ENCODE measurements at regions not wholly inside any gene's neighbourhood (a gene's known extent, or its start where the extent isn't known, plus 50 kb on each side); places are given as distances from the start of the nearest gene placed in this dataset.

- Histone ChIP-seq H3K36me3 (ENCODE audit: low read depth, missing control alignments) (no peaks in the 10 kb centered on the region), H3K9me3 (no peaks in the 10 kb centered on the region), H3K27ac (no peak overlapping the region), H3K4me1 (no peaks in the 10 kb centered on the region), H3K27me3 (no peaks in the 10 kb centered on the region), H3K4me3 (no peak overlapping the region)
- no peak for TF ChIP-seq POLR2A (IDR thresholded peaks at IDR 0.05)
- intact Hi-C loops (cut with DNase I; ENCODE audit: low total_unique reads), result no loop called here
- 75 to 76% methylated on average over 2 of the region's 2 CpGs for WGBS, 2 donors
- no peak for DNase-seq
Measured at GRCh38 chr3:182601597-182601996, 191.7 kb upstream of the ATP11B start.

GRCh38 chr3:182603501-182603900 is 189.8 kb upstream of the ATP11B start:
- Histone ChIP-seq H3K27me3 (no peaks in the 10 kb centered on the region), H3K4me1 (no peaks in the 10 kb centered on the region), H3K27ac (no peak overlapping the region), H3K4me3 (no peak overlapping the region), H3K9me3 (no peaks in the 10 kb centered on the region), H3K36me3 (ENCODE audit: low read depth, missing control alignments) (no peaks in the 10 kb centered on the region)
- intact Hi-C loops (cut with DNase I; ENCODE audit: low total_unique reads), result no loop called here
- TF ChIP-seq CTCF (IDR thresholded peaks at IDR 0.05) (no peak), POLR2A (IDR thresholded peaks at IDR 0.05) (no peak)
- no peak for DNase-seq

- intact Hi-C loops (cut with DNase I; ENCODE audit: low total_unique reads), result no loop called here
- no peaks in the 10 kb centered on the region for H3K9me3 ChIP-seq
- H3K27me3 ChIP-seq, result no peaks in the 10 kb centered on the region
- WGBS, 2 donors, result 79 to 84% methylated on average over 5 of the region's 5 CpGs
- H3K36me3 ChIP-seq (ENCODE audit: low read depth, missing control alignments), result no peaks in the 10 kb centered on the region
- no peak overlapping the region for H3K27ac ChIP-seq
- DNase-seq, result no peak
- no peak overlapping the region for H3K4me3 ChIP-seq
- TF ChIP-seq POLR2A (IDR thresholded peaks at IDR 0.05), result no peak
- no peak for TF ChIP-seq CTCF (IDR thresholded peaks at IDR 0.05)
- H3K4me1 ChIP-seq, result no peaks in the 10 kb centered on the region
Measured at GRCh38 chr3:182605882-182606611, 187.3 kb upstream of the ATP11B start.

DNA sequence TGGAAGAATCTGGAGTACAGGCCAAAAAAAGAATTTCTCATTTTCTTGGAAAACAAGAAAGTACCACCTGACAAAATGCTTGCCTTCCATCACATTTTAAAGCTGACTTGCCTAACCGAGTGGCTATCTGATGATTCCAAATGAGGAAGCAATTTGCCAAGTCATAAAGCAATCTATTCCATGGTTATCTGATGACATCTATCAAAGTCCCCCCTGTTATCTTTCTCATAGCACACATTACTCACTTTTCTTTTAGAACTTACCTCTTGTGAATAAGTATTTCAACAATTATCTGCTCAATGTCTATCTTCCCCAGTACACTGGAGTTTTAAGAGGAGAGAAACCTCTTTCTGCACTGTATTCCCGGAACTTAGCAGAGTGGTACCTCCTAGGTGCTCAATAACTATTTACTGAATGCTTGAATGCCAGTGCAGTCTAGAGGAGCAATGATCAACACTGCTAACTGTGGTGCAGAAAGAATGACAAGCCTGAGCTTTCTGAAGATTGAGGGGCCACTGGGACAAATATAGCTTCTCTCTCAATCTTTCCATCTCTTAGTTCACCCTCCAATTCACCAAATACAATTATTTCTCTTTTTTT is 186.3 kb upstream of the ATP11B start:
- Histone ChIP-seq H3K27ac (no peak overlapping the region), H3K4me3 (no peak overlapping the region), H3K4me1 (no peaks in the 10 kb centered on the region), H3K27me3 (no peaks in the 10 kb centered on the region), H3K9me3 (no peaks in the 10 kb centered on the region), H3K36me3 (ENCODE audit: low read depth, missing control alignments) (no peaks in the 10 kb centered on the region)
- intact Hi-C loops (cut with DNase I; ENCODE audit: low total_unique reads), result no loop called here
- no peak for DNase-seq
- 68 to 73% methylated on average over 2 of the region's 2 CpGs for whole genome bisulfite sequencing, 2 donors
- no peak for TF ChIP-seq POLR2A (IDR thresholded peaks at IDR 0.05)

GRCh38 chr3:182608832-182609231 is 184.5 kb upstream of the ATP11B start:
- Histone ChIP-seq H3K27me3 (no peaks in the 10 kb centered on the region), H3K27ac (no peak overlapping the region), H3K36me3 (ENCODE audit: low read depth, missing control alignments) (no peaks in the 10 kb centered on the region), H3K4me3 (no peak overlapping the region), H3K9me3 (no peaks in the 10 kb centered on the region), H3K4me1 (no peaks in the 10 kb centered on the region)
- intact Hi-C loops (cut with DNase I; ENCODE audit: low total_unique reads), result no loop called here
- TF ChIP-seq CTCF (IDR thresholded peaks at IDR 0.05) (no peak), POLR2A (IDR thresholded peaks at IDR 0.05) (no peak)
- DNase-seq, result no peak
- 43% methylated on average over 2 of the region's 2 CpGs for WGBS, 2 donors

All from testis (tissue), 2 donors.